ENCODE measurements at regions not wholly inside any gene's neighbourhood (a gene's known extent, or its start where the extent isn't known, plus 50 kb on each side); places are given as distances from the start of the nearest gene placed in this dataset.

DNA sequence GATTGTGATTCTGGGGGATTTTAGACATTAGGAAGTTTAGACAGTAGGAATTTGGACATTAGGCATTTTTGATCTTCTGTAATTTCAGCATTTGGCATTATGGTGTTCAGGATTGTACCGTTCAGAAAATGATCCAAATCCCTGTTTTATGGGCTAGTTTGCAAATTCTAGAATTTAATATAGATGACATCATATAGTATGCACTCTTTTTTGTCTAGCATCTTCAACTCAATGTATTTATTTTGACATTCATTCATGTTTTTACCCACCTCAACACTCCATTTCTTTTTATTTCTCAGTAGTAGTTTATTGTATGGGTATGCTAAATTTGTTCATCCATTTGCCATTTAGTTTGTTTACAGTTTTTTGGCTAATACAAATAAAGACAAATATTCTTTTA lies 105.3 kb upstream of the ZPLD1 start:
- Histone ChIP-seq H3K4me3 (no peak overlapping the region), H3K36me3 (no peaks in the 10 kb centered on the region), H3K4me1 (ENCODE audit: low read depth) (no peaks in the 10 kb centered on the region), H3K9me3 (ENCODE audit: low read depth) (no peaks in the 10 kb centered on the region), H3K27ac (no peak overlapping the region), H3K27me3 (no peaks in the 10 kb centered on the region)
- no peak for DNase-seq (ENCODE audit: low read depth in 1 of 2, low spot score in 1 of 2)
- TF ChIP-seq, protein P1, sequence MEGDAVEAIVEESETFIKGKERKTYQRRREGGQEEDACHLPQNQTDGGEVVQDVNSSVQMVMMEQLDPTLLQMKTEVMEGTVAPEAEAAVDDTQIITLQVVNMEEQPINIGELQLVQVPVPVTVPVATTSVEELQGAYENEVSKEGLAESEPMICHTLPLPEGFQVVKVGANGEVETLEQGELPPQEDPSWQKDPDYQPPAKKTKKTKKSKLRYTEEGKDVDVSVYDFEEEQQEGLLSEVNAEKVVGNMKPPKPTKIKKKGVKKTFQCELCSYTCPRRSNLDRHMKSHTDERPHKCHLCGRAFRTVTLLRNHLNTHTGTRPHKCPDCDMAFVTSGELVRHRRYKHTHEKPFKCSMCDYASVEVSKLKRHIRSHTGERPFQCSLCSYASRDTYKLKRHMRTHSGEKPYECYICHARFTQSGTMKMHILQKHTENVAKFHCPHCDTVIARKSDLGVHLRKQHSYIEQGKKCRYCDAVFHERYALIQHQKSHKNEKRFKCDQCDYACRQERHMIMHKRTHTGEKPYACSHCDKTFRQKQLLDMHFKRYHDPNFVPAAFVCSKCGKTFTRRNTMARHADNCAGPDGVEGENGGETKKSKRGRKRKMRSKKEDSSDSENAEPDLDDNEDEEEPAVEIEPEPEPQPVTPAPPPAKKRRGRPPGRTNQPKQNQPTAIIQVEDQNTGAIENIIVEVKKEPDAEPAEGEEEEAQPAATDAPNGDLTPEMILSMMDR (IDR thresholded peaks at IDR 0.05; ENCODE audit: low read depth, low read length), result no peak

GRCh38 chr3:102332205-102332604 lies 102.6 kb upstream of the ZPLD1 start:
- TF ChIP-seq, protein P1 (IDR thresholded peaks at IDR 0.05; ENCODE audit: low read depth, low read length), result no peak

DNA sequence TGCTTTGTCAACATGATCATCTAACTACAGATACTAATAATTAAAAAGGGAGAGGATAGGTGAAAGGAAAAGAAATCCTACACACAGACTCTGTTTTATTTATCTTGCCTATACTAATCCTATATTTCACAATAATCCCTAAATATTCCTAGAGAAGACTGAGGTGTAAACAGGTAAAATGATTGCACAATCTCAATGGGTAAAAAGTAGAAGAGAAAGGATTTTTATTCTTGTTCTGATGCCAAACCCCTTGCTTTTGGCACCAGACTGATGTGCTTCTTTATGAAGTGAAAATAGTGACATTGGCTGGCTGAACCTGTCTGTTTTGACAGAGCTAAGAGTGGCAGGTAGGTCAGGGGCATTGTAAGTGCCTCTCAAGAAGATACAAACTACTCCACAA lies 101.9 kb upstream of the ZPLD1 start:
- no peak for DNase-seq (ENCODE audit: low read depth in 1 of 2, low spot score in 1 of 2)
- no peaks in the 10 kb centered on the region for H3K4me1 ChIP-seq (ENCODE audit: low read depth)
- no peaks in the 10 kb centered on the region for H3K9me3 ChIP-seq (ENCODE audit: low read depth)
- H3K4me3 ChIP-seq, result no peak overlapping the region
- TF ChIP-seq, protein P1 (IDR thresholded peaks at IDR 0.05; ENCODE audit: low read depth, low read length), result no peak
- H3K27ac ChIP-seq, result no peak overlapping the region
- H3K27me3 ChIP-seq, result no peaks in the 10 kb centered on the region
- H3K36me3 ChIP-seq, result no peaks in the 10 kb centered on the region

More at GRCh38 chr3:102332205-102332604, 102.6 kb upstream of the ZPLD1 start:
- Histone ChIP-seq H3K36me3 (no peaks in the 10 kb centered on the region), H3K4me3 (no peak overlapping the region), H3K9me3 (ENCODE audit: low read depth) (no peaks in the 10 kb centered on the region), H3K27me3 (no peaks in the 10 kb centered on the region), H3K27ac (no peak overlapping the region), H3K4me1 (ENCODE audit: low read depth) (no peaks in the 10 kb centered on the region)
- no peak for DNase-seq (ENCODE audit: low read depth in 1 of 2, low spot score in 1 of 2)

DNA sequence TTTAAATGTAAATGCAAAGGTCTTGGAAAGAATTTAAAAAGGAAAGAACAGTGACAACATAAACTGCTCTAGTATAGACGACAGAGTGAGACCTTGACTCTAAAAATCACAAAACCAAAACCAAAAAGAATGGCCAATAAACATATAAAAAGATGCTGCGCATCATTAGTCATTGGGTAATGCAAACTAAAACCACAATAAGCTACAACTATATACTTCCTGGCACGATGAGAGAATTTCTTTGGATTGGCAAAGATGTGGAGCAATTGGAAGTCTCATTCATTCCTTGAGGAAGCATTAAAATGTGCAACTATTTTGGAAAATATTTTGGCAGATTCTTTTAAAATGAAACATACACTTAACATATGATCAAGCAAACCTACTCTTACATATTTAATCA lies 98.7 kb upstream of the ZPLD1 start:
- no peak for DNase-seq (ENCODE audit: low read depth in 1 of 2, low spot score in 1 of 2)
- H3K4me1 ChIP-seq (ENCODE audit: low read depth), result no peaks in the 10 kb centered on the region
- TF ChIP-seq, protein P1 (IDR thresholded peaks at IDR 0.05; ENCODE audit: low read depth, low read length), result no peak
- H3K9me3 ChIP-seq (ENCODE audit: low read depth), result no peaks in the 10 kb centered on the region
- H3K27ac ChIP-seq, result no peak overlapping the region
- H3K4me3 ChIP-seq, result no peak overlapping the region
- no peaks in the 10 kb centered on the region for H3K36me3 ChIP-seq
- no peaks in the 10 kb centered on the region for H3K27me3 ChIP-seq

DNA sequence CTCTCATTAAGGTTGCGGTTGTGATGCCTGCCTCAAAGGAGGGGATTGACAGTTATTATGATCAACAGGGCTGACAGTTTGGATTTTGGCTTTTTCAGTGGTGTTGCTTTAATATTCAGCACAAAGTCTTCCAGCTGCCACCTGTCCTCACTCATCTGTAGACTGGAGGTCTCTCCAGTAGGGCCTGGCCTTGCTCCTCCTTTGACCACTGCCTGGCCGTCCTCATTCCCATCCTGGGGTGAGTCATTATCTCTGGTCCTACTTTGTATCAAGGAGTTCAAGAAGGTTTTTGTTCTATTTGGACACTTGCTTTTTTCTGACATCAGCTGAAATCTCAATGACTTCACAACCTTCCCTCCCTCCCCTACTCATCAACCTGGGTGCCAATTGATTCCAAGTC lies 95.1 kb upstream of the ZPLD1 start:
- Histone ChIP-seq H3K27ac (no peak overlapping the region), H3K9me3 (ENCODE audit: low read depth) (no peaks in the 10 kb centered on the region), H3K36me3 (no peaks in the 10 kb centered on the region), H3K4me3 (no peak overlapping the region), H3K4me1 (ENCODE audit: low read depth) (no peaks in the 10 kb centered on the region), H3K27me3 (no peaks in the 10 kb centered on the region)
- DNase-seq (ENCODE audit: low read depth in 1 of 2, low spot score in 1 of 2), result no peak
- TF ChIP-seq, protein P1 (IDR thresholded peaks at IDR 0.05; ENCODE audit: low read depth, low read length), result no peak

GRCh38 chr3:102346897-102347296 lies 87.9 kb upstream of the ZPLD1 start:
- Histone ChIP-seq H3K27me3 (no peaks in the 10 kb centered on the region), H3K4me1 (ENCODE audit: low read depth) (no peaks in the 10 kb centered on the region), H3K27ac (no peak overlapping the region), H3K4me3 (no peak overlapping the region), H3K36me3 (no peaks in the 10 kb centered on the region), H3K9me3 (ENCODE audit: low read depth) (no peaks in the 10 kb centered on the region)
- TF ChIP-seq, protein P1 (IDR thresholded peaks at IDR 0.05; ENCODE audit: low read depth, low read length), result no peak
- DNase-seq (ENCODE audit: low read depth in 1 of 2, low spot score in 1 of 2), result no peak

Measured in cardiac muscle cell (in vitro differentiated cells and primary cell).